Gastrocnemius medialis (tissue), 4 donors: ENCODE measurements at regions not wholly inside any gene's neighbourhood (a gene's known extent, or its start where the extent isn't known, plus 50 kb on each side); places are given as distances from the start of the nearest gene placed in this dataset.

Experiments
- POLR2A ChIP-seq, 2 donors: fragments of 450-650 bp; IDR thresholded peaks; one replicate each; pipeline ENCODE4 v1.6.1; 2017; ENCODE audit warnings: antibody characterized with exemption in 2 of 2, mild to moderate bottlenecking in 2 of 2, moderate library complexity in 2 of 2
- TF ChIP-seq, protein P1 (sequence below), 5 experiments: fragments of 450-650 bp in 3 of 5; fragments of 200-600 bp in 2 of 5; sonication (generic) in 2 of 5; IDR thresholded peaks in 4 of 5; conservative IDR thresholded peaks in 1 of 5; 1 replicate in 4 of 5; 2 replicates in 1 of 5; pipeline ENCODE4 v1.5.1; 2016 to 2019; ENCODE audit warnings: antibody characterized with exemption in 5 of 5, mild to moderate bottlenecking in 3 of 5, moderate library complexity in 3 of 5

GRCh38 chr1:218165701-218166114 is 119.4 kb upstream of the RRP15 start:
- TF ChIP-seq, protein P1, sequence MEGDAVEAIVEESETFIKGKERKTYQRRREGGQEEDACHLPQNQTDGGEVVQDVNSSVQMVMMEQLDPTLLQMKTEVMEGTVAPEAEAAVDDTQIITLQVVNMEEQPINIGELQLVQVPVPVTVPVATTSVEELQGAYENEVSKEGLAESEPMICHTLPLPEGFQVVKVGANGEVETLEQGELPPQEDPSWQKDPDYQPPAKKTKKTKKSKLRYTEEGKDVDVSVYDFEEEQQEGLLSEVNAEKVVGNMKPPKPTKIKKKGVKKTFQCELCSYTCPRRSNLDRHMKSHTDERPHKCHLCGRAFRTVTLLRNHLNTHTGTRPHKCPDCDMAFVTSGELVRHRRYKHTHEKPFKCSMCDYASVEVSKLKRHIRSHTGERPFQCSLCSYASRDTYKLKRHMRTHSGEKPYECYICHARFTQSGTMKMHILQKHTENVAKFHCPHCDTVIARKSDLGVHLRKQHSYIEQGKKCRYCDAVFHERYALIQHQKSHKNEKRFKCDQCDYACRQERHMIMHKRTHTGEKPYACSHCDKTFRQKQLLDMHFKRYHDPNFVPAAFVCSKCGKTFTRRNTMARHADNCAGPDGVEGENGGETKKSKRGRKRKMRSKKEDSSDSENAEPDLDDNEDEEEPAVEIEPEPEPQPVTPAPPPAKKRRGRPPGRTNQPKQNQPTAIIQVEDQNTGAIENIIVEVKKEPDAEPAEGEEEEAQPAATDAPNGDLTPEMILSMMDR (IDR thresholded peaks at IDR 0.05 in 4 of 5, conservative IDR thresholded peaks at IDR 0.05 in 1 of 5): no peak
- no peak for TF ChIP-seq POLR2A (IDR thresholded peaks at IDR 0.05)
